ENCODE measurements at regions not wholly inside any gene's neighbourhood (a gene's known extent, or its start where the extent isn't known, plus 50 kb on each side); places are given as distances from the start of the nearest gene placed in this dataset.

DNA sequence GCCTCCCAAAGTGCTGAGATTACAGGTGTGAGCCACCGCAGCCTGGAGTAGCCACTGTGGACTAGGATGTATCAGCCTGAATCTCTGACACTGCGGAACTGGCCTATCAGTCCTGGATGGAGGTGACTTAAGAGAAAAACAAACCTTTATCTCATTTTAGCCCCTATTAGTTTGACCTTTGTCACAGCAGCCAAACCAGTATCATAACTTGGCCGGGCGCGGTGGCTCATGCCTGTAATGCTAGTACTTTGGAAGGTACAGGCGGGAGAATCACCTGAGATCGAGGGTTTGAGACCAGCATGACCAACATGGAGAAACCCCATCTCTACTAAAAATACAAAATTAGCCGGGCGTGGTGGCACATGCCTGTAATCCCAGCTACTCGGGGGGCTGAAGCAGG is 51.8 kb upstream of the USP7 start:
- TF ChIP-seq, protein P1, sequence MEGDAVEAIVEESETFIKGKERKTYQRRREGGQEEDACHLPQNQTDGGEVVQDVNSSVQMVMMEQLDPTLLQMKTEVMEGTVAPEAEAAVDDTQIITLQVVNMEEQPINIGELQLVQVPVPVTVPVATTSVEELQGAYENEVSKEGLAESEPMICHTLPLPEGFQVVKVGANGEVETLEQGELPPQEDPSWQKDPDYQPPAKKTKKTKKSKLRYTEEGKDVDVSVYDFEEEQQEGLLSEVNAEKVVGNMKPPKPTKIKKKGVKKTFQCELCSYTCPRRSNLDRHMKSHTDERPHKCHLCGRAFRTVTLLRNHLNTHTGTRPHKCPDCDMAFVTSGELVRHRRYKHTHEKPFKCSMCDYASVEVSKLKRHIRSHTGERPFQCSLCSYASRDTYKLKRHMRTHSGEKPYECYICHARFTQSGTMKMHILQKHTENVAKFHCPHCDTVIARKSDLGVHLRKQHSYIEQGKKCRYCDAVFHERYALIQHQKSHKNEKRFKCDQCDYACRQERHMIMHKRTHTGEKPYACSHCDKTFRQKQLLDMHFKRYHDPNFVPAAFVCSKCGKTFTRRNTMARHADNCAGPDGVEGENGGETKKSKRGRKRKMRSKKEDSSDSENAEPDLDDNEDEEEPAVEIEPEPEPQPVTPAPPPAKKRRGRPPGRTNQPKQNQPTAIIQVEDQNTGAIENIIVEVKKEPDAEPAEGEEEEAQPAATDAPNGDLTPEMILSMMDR (IDR thresholded peaks at IDR 0.05; ENCODE audit: low read depth, low read length, missing input control): no peak
- TF ChIP-seq JUND (IDR thresholded peaks at IDR 0.05) (no peak), RAD21 (IDR thresholded peaks at IDR 0.05) (no peak), SP1 (IDR thresholded peaks at IDR 0.05) (no peak), HNF4A (conservative IDR thresholded peaks at IDR 0.05) (no peak), YY1 (IDR thresholded peaks at IDR 0.05) (no peak), TAF1 (conservative IDR thresholded peaks at IDR 0.05) (no peak), GABPA (IDR thresholded peaks at IDR 0.05 in 1 of 2, conservative IDR thresholded peaks at IDR 0.05 in 1 of 2) (no peak), FOXA1 (IDR thresholded peaks at IDR 0.05) (no peak)
- TF ChIP-seq, protein P2, sequence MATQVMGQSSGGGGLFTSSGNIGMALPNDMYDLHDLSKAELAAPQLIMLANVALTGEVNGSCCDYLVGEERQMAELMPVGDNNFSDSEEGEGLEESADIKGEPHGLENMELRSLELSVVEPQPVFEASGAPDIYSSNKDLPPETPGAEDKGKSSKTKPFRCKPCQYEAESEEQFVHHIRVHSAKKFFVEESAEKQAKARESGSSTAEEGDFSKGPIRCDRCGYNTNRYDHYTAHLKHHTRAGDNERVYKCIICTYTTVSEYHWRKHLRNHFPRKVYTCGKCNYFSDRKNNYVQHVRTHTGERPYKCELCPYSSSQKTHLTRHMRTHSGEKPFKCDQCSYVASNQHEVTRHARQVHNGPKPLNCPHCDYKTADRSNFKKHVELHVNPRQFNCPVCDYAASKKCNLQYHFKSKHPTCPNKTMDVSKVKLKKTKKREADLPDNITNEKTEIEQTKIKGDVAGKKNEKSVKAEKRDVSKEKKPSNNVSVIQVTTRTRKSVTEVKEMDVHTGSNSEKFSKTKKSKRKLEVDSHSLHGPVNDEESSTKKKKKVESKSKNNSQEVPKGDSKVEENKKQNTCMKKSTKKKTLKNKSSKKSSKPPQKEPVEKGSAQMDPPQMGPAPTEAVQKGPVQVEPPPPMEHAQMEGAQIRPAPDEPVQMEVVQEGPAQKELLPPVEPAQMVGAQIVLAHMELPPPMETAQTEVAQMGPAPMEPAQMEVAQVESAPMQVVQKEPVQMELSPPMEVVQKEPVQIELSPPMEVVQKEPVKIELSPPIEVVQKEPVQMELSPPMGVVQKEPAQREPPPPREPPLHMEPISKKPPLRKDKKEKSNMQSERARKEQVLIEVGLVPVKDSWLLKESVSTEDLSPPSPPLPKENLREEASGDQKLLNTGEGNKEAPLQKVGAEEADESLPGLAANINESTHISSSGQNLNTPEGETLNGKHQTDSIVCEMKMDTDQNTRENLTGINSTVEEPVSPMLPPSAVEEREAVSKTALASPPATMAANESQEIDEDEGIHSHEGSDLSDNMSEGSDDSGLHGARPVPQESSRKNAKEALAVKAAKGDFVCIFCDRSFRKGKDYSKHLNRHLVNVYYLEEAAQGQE (IDR thresholded peaks at IDR 0.05): no peak
- TF ChIP-seq, protein P3, sequence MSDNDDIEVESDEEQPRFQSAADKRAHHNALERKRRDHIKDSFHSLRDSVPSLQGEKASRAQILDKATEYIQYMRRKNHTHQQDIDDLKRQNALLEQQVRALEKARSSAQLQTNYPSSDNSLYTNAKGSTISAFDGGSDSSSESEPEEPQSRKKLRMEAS (IDR thresholded peaks at IDR 0.05): no peak
- TF ChIP-seq, protein P4, sequence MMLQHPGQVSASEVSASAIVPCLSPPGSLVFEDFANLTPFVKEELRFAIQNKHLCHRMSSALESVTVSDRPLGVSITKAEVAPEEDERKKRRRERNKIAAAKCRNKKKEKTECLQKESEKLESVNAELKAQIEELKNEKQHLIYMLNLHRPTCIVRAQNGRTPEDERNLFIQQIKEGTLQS (IDR thresholded peaks at IDR 0.05): no peak
